ENCODE measurements at regions not wholly inside any gene's neighbourhood (a gene's known extent, or its start where the extent isn't known, plus 50 kb on each side); places are given as distances from the start of the nearest gene placed in this dataset.

DNA sequence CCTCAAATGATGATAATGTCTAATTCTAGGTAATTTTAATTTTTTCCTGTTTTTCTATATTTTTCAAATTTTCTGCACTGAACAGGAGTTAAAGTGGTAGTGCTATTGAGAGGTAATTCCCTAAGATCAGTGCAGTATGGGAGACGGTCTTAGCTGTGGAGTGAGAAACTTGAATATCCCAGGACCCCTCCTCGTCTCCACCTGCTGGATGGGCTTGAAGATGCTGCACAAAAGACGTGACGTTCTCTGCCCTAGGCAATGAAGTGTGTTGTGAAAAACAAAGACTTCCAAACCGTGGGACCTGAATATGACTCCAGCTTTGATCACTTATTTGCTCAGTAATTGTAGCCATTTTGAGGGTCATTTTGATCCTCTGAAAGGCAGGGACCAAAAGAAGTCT is 298.1 kb downstream of the VRK1 start:
- Histone ChIP-seq H4K20me1 (ENCODE audit: insufficient read depth, low read length) (no peaks in the 10 kb centered on the region), H3K14ac (replicated peaks; ENCODE audit: low read depth, low read length) (no peak overlapping the region), H3K18ac (ENCODE audit: low read depth, low read length) (no peak overlapping the region), H3K27ac (ENCODE audit: insufficient read depth, low read length) (no peak overlapping the region), H2BK120ac (ENCODE audit: low read depth, low read length) (no peak overlapping the region), H3K4ac (ENCODE audit: low read depth, low read length) (no peak overlapping the region), H3K4me2 (ENCODE audit: low read depth, low read length) (no peak overlapping the region), H2BK5ac (ENCODE audit: low read depth, low read length, poor library complexity, severe bottlenecking) (no peak overlapping the region), H2BK15ac (ENCODE audit: low read depth, low read length) (no peak overlapping the region), H4K8ac (ENCODE audit: low read depth in 2 of 2, low read length in 2 of 2) (no peak overlapping the region), H3K23ac (ENCODE audit: low read depth, low read length) (no peak overlapping the region), H2AK5ac (ENCODE audit: low read depth, low read length) (no peak overlapping the region), H3K27me3 (ENCODE audit: control insufficient read depth, insufficient read depth, low read length) (no peaks in the 10 kb centered on the region), H3K9me3 (ENCODE audit: control insufficient read depth, insufficient read depth, low read length) (peaks cover 34% of the 10 kb centered on the region), H3K4me1 (ENCODE audit: control insufficient read depth, insufficient read depth, low read length) (no peaks in the 10 kb centered on the region), H3K4me3 (ENCODE audit: insufficient read depth, low read depth, low read length) (no peak overlapping the region), H3K9me1 (ENCODE audit: insufficient read depth, low read length) (no peaks in the 10 kb centered on the region), H3K9ac (ENCODE audit: low read depth, low read length) (no peak overlapping the region), H2AFZ (replicated peaks; ENCODE audit: low read length, poor library complexity) (no peak overlapping the region), H2BK20ac (ENCODE audit: low read depth, low read length) (no peak overlapping the region), H3K56ac (ENCODE audit: extremely low read depth, insufficient read depth, low read length) (no peak overlapping the region), H3K36me3 (ENCODE audit: control insufficient read depth, insufficient read depth, low read length) (no peaks in the 10 kb centered on the region), H4K91ac (ENCODE audit: insufficient read depth, low read depth, low read length) (no peak overlapping the region), H4K5ac (ENCODE audit: low read depth, low read length) (no peak overlapping the region), H3K79me1 (ENCODE audit: low read depth in 1 of 2, low read length in 2 of 2) (no peaks in the 10 kb centered on the region), H2AK9ac (replicated peaks; ENCODE audit: low read depth, low read length, poor library complexity) (no peak overlapping the region)
- dilution Hi-C loops (cut with HindIII; ENCODE audit: low sequenced_read_pairs, unreplicated experiment) (no loop called here), in situ Hi-C loops (cut with MboI; ENCODE audit: low sequenced_read_pairs) (no loop called here), intact Hi-C loops (cut with micrococcal nuclease) (no loop called here)
- TF ChIP-seq USF2 (IDR thresholded peaks at IDR 0.05; ENCODE audit: low read depth, low read length) (no peak), POLR2A (IDR thresholded peaks at IDR 0.05; ENCODE audit: low read depth, low read length) (no peak), MAFK (IDR thresholded peaks at IDR 0.05; ENCODE audit: low read depth, low read length) (no peak), RCOR1 (IDR thresholded peaks at IDR 0.05; ENCODE audit: insufficient replicate concordance, low read length) (no peak), CEBPB (IDR thresholded peaks at IDR 0.05; ENCODE audit: low read depth, low read length) (no peak), NFE2L2 (IDR thresholded peaks at IDR 0.05; ENCODE audit: low read depth, low read length) (no peak), BHLHE40 (IDR thresholded peaks at IDR 0.05; ENCODE audit: low read depth, low read length) (no peak), MAZ (IDR thresholded peaks at IDR 0.05; ENCODE audit: borderline replicate concordance, low read depth, low read length) (no peak)
- BruUV-seq (replicated peaks): no TSS peak
- DNase-seq (no peak), ATAC-seq (ENCODE audit: low read depth) (no peak)
- ChIA-PET CTCF (no interaction called here), POLR2A (ENCODE audit: unreplicated experiment) (no interaction called here)
- no CpG with 5 or more reads among the region's 5 CpGs for WGBS, 2 experiments (ENCODE audit: extremely low coverage in 2 of 2, insufficient read length in 1 of 2)

All from IMR-90 (cell line).